ENCODE measurements at regions not wholly inside any gene's neighbourhood (a gene's known extent, or its start where the extent isn't known, plus 50 kb on each side); places are given as distances from the start of the nearest gene placed in this dataset.

DNA sequence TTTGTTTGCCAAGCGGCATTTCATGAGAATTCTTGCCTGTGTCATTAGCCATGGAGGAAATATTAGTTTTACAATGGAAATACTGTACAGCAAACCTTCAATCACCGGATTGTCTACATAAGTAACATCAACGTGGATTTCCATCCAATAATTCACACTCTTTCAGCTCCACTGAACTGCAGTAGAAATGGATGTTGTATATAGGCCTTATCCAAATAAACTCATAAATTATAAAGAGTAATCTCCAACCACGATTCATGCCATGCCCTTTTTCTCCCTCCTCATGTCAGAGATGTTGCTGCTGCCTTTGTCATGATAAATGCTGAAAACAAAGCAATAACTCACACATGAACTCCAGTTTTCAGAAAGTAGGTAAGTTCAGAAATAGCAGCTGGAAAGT, 54.9 kb upstream of the EYS start:
- TF ChIP-seq, protein P1, sequence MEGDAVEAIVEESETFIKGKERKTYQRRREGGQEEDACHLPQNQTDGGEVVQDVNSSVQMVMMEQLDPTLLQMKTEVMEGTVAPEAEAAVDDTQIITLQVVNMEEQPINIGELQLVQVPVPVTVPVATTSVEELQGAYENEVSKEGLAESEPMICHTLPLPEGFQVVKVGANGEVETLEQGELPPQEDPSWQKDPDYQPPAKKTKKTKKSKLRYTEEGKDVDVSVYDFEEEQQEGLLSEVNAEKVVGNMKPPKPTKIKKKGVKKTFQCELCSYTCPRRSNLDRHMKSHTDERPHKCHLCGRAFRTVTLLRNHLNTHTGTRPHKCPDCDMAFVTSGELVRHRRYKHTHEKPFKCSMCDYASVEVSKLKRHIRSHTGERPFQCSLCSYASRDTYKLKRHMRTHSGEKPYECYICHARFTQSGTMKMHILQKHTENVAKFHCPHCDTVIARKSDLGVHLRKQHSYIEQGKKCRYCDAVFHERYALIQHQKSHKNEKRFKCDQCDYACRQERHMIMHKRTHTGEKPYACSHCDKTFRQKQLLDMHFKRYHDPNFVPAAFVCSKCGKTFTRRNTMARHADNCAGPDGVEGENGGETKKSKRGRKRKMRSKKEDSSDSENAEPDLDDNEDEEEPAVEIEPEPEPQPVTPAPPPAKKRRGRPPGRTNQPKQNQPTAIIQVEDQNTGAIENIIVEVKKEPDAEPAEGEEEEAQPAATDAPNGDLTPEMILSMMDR (conservative IDR thresholded peaks at IDR 0.05; ENCODE audit: control insufficient read depth, insufficient read depth, low read depth, low read length): no peak
- DNase-seq (ENCODE audit: low read depth): no peak
- no peak overlapping the region for H3K4me3 ChIP-seq (ENCODE audit: control insufficient read depth, low read depth, low read length)

DNA sequence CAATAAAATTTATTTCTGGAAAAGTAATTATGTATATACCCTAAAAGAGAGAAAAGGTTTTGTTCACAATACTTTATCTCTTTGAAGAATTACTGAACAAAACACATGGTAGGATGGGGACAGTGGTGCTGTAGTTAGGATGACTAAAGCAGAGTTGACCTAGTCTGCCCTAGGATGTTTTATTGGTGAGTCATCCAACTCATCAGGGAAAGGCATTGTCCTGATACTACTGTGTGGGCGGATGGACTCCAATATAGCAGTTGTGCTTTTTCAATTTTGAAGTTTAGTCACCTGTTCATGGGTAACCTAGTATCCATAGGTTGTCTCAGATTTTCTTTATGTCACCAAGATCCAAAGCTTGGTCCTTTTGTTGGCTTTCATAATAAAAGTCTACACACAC, 53.3 kb upstream of the EYS start:
- TF ChIP-seq, protein P1 (conservative IDR thresholded peaks at IDR 0.05; ENCODE audit: control insufficient read depth, insufficient read depth, low read depth, low read length): no peak
- peak; percentile 14 for DNase-seq (ENCODE audit: low read depth)
- no peak overlapping the region for H3K4me3 ChIP-seq (ENCODE audit: control insufficient read depth, low read depth, low read length)
